ENCODE measurements at regions not wholly inside any gene's neighbourhood (a gene's known extent, or its start where the extent isn't known, plus 50 kb on each side); places are given as distances from the start of the nearest gene placed in this dataset.

- H3K27me3 Mint-ChIP-seq = peaks cover 3% of the 10 kb centered on the region
- DNase-seq = no peak
- ATAC-seq = no peak
- H3K9me3 Mint-ChIP-seq = peaks cover 17% of the 10 kb centered on the region
- no peak overlapping the region for H3K4me3 Mint-ChIP-seq
- intact Hi-C loops (cut with micrococcal nuclease) = no loop called here
- TF ChIP-seq, protein P1, sequence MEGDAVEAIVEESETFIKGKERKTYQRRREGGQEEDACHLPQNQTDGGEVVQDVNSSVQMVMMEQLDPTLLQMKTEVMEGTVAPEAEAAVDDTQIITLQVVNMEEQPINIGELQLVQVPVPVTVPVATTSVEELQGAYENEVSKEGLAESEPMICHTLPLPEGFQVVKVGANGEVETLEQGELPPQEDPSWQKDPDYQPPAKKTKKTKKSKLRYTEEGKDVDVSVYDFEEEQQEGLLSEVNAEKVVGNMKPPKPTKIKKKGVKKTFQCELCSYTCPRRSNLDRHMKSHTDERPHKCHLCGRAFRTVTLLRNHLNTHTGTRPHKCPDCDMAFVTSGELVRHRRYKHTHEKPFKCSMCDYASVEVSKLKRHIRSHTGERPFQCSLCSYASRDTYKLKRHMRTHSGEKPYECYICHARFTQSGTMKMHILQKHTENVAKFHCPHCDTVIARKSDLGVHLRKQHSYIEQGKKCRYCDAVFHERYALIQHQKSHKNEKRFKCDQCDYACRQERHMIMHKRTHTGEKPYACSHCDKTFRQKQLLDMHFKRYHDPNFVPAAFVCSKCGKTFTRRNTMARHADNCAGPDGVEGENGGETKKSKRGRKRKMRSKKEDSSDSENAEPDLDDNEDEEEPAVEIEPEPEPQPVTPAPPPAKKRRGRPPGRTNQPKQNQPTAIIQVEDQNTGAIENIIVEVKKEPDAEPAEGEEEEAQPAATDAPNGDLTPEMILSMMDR (IDR thresholded peaks at IDR 0.05) = no peak
- no peak overlapping the region for H3K27ac Mint-ChIP-seq
- CTCF ChIA-PET = no interaction called here
- no peaks in the 10 kb centered on the region for H3K4me1 Mint-ChIP-seq (ENCODE audit: low read depth)
- POLR2A ChIA-PET = no interaction called here
- no peaks in the 10 kb centered on the region for H3K36me3 Mint-ChIP-seq (ENCODE audit: low read depth)
These were observed 179.6 kb upstream of the ISX start for GRCh38 chr22:34886391-34886790.

DNA sequence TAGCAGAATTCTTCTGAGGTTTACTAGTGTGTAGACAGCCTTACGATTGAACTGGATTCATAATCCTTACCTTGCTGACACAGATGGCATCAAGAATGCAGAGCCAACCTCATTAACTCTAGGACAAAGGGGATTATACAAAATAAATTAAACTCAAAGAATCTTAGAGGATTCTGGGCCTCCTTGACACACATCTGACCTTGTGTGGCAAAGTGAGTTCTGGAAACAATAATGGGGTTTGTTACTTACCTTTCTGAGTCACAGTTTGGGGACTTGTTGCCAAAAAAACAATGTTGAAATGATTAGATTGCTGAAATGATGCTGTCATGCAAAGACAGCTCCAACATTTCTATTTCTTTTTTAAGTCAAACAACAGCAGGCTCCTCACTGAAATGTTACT, 179.1 kb upstream of the ISX start:
- H3K36me3 Mint-ChIP-seq (ENCODE audit: low read depth) = no peaks in the 10 kb centered on the region
- ChIA-PET CTCF (no interaction called here), POLR2A (no interaction called here)
- DNase-seq = no peak
- H3K27ac Mint-ChIP-seq = no peak overlapping the region
- intact Hi-C loops (cut with micrococcal nuclease) = no loop called here
- peaks cover 3% of the 10 kb centered on the region for H3K27me3 Mint-ChIP-seq
- H3K4me3 Mint-ChIP-seq = no peak overlapping the region
- H3K4me1 Mint-ChIP-seq (ENCODE audit: low read depth) = no peaks in the 10 kb centered on the region
- TF ChIP-seq, protein P1 (IDR thresholded peaks at IDR 0.05) = no peak
- ATAC-seq = no peak
- peaks cover 17% of the 10 kb centered on the region for H3K9me3 Mint-ChIP-seq

- ChIA-PET CTCF (no interaction called here), POLR2A (no interaction called here)
- TF ChIP-seq, protein P1 (IDR thresholded peaks at IDR 0.05) = no peak
- intact Hi-C loops (cut with micrococcal nuclease) = no loop called here
- Mint-ChIP-seq H3K9me3 (no peaks in the 10 kb centered on the region), H3K4me1 (ENCODE audit: low read depth) (no peaks in the 10 kb centered on the region), H3K36me3 (ENCODE audit: low read depth) (no peaks in the 10 kb centered on the region), H3K27me3 (peaks cover 6% of the 10 kb centered on the region), H3K4me3 (no peak overlapping the region), H3K27ac (no peak overlapping the region)
- ATAC-seq (no peak), DNase-seq (no peak)
These were observed 168.8 kb upstream of the ISX start for GRCh38 chr22:34897126-34897525.

DNA sequence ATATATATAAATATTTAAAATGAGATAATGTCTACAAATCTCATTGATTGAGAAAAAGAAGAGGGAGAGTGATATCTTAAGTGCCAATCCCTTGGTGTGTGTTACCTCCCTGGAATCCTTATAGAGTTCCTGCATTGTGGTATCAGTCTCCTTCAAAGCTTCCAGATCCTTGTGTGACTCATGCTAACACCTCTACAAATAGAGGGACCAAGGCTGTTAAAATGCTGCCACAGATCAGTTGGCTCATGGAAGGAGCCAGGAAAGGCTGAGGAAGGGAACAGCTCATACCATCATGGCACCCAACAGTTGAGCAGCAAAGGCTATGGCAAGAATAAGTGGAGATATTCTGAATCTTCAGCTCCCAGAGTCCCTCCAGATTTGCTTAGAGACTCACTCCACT, 163.6 kb upstream of the ISX start:
- ChIA-PET CTCF (no interaction called here), POLR2A (no interaction called here)
- ATAC-seq = no peak
- Mint-ChIP-seq H3K27ac (no peak overlapping the region), H3K4me3 (no peak overlapping the region), H3K9me3 (no peaks in the 10 kb centered on the region), H3K36me3 (ENCODE audit: low read depth) (no peaks in the 10 kb centered on the region), H3K27me3 (no peaks in the 10 kb centered on the region), H3K4me1 (ENCODE audit: low read depth) (no peaks in the 10 kb centered on the region)
- intact Hi-C loops (cut with micrococcal nuclease) = no loop called here
- DNase-seq = no peak
- TF ChIP-seq, protein P1 (IDR thresholded peaks at IDR 0.05) = no peak

DNA sequence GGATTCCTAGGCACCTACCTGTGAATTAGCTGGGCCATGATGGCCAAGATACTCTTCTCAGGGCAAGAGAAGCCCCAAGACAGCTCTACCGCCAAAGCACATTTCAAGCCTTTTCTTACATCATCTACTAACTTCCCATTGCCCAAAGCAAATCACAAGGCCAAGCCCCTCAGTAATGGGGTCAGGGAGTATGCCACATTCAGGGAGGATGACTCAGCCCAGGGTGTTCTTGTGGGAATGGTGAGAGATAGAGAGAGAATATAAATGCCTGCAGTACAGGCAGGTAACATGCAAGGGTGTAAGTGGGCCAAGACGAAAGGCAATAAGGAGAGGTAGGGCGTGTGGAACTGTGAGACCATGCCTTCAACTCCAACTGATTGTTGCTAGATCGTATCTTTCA, 162.5 kb upstream of the ISX start:
- CTCF ChIA-PET = no interaction called here
- intact Hi-C loops (cut with micrococcal nuclease) = no loop called here

More for the DNA sequence above, 162.5 kb upstream of the ISX start:
- Mint-ChIP-seq H3K36me3 (ENCODE audit: low read depth) (no peaks in the 10 kb centered on the region), H3K4me3 (no peak overlapping the region), H3K4me1 (ENCODE audit: low read depth) (no peaks in the 10 kb centered on the region), H3K9me3 (no peaks in the 10 kb centered on the region), H3K27me3 (no peaks in the 10 kb centered on the region), H3K27ac (no peak overlapping the region)
- DNase-seq (no peak), ATAC-seq (no peak)
- POLR2A ChIA-PET = no interaction called here
- TF ChIP-seq, protein P1 (IDR thresholded peaks at IDR 0.05) = no peak
